HCT116 (cell line): ENCODE measurements at regions not wholly inside any gene's neighbourhood (a gene's known extent, or its start where the extent isn't known, plus 50 kb on each side); places are given as distances from the start of the nearest gene placed in this dataset.

ENCODE experiments used
- ATAC-seq: fragments of 200-7000 bp; cut with Tn5 transposase; 2 replicates; pipeline ENCODE4 v1.9.1; 2020; ENCODE audit warnings: mild to moderate bottlenecking, moderate library complexity
- BruUV-seq: library from RNA; stranded (reverse); fragments of 400-500 nt; replicated peaks from 2 replicates; lab custom pipeline; 2021; lab: Mats Ljungman, UMichigan
- CTCF ChIA-PET: fragments of 300-600 bp; sonication (Branson Sonifier 250); formaldehyde crosslinking; loops from one replicate; lab custom pipeline; 2021; ENCODE audit warnings: antibody characterized with exemption; lab: Charles Lee
- POLR2A ChIA-PET: fragments of 300-600, 350-600 bp; sonication (Branson Sonifier 250); formaldehyde crosslinking; loops from one replicate; lab custom pipeline; 2021; ENCODE audit warnings: antibody characterized with exemption; lab: Charles Lee
- RAD21 ChIA-PET, 2 experiments: fragments of 300-600 bp; sonication (Branson Sonifier 250); formaldehyde crosslinking; loops; one replicate each; lab custom pipeline; 2023; ENCODE audit warnings: low total read pairs in 2 of 2; ENCODE audit not compliant: uncharacterized antibody in 2 of 2, unreplicated experiment in 2 of 2, low non-redundant PET in 1 of 2; lab: Charles Lee
- DNase-seq: peaks from one replicate; pipeline ENCODE4 v3.0.0-alpha.2; 2010; ENCODE audit warnings: low read depth, low spot score
- H2AFZ ChIP-seq: fragments of 200-600 bp; shearing (Covaris generic), sonication (generic); 2 replicates; pipeline ENCODE4 v1.6.1; 2017; ENCODE audit warnings: low read depth, mixed run types, mixed read lengths, antibody characterized with exemption, low read length; ENCODE audit not compliant: poor library complexity, severe bottlenecking
- H3K27ac ChIP-seq: 2 replicates; pipeline ENCODE4 v1.5.1; 2012; ENCODE audit warnings: low read depth, low read length
- H3K27me3 ChIP-seq: fragments of 200-600 bp; sonication (generic); 2 replicates; pipeline ENCODE4 v1.6.1; 2016; ENCODE audit warnings: mixed run types, low read length, mixed read lengths; ENCODE audit not compliant: insufficient read depth
- H3K36me3 ChIP-seq, 2 experiments: fragments of 200-500 bp in 1 of 2; fragments of 200-600 bp in 1 of 2; sonication (Bioruptor generic) in 1 of 2; sonication (generic) in 1 of 2; 2 replicates each; pipeline versions ENCODE4 v1.5.1 to v1.6.1; 2014 to 2016; ENCODE audit warnings: low read length in 2 of 2, inconsistent platforms in 1 of 2, mixed read lengths in 1 of 2, mixed run types in 1 of 2; ENCODE audit not compliant: insufficient read depth in 2 of 2, control insufficient read depth in 1 of 2
- H3K4me1 ChIP-seq, 2 experiments: fragments of 200-600 bp in 1 of 2; sonication (generic) in 1 of 2; 2 replicates each; pipeline versions ENCODE4 v1.5.1 to v1.6.1; 2012 to 2017; ENCODE audit warnings: low read length in 2 of 2, inconsistent platforms in 1 of 2, mild to moderate bottlenecking in 1 of 2, mixed read lengths in 1 of 2, mixed run types in 1 of 2, moderate library complexity in 1 of 2; ENCODE audit not compliant: insufficient read depth in 2 of 2, control insufficient read depth in 1 of 2
- H3K4me2 ChIP-seq: fragments of 200-600 bp; sonication (generic); 2 replicates; pipeline ENCODE4 v1.6.1; 2017; ENCODE audit warnings: mixed run types, low read length, mixed read lengths
- H3K4me3 ChIP-seq, 2 experiments: fragments of 200-600 bp in 1 of 2; sonication (generic) in 1 of 2; replicated peaks in 1 of 2; 2 replicates each; pipeline ENCODE4 v1.5.1; 2011 to 2016; ENCODE audit warnings: low read length in 2 of 2, control low read depth in 1 of 2, low read depth in 1 of 2, mild to moderate bottlenecking in 1 of 2, mixed read lengths in 1 of 2, mixed run types in 1 of 2
- H3K79me2 ChIP-seq: fragments of 200-600 bp; sonication (generic); 2 replicates; pipeline ENCODE4 v1.6.1; 2017; ENCODE audit warnings: mild to moderate bottlenecking, mixed run types, low read length, moderate library complexity, mixed read lengths; ENCODE audit not compliant: insufficient read depth
- H3K9ac ChIP-seq: fragments of 200-600 bp; sonication (generic); 2 replicates; pipeline ENCODE4 v1.6.1; 2016; ENCODE audit warnings: low read length, mixed read lengths
- H3K9me2 ChIP-seq: fragments of 200-600 bp; sonication (generic), shearing (Covaris generic); 2 replicates; pipeline ENCODE4 v1.6.1; 2017; ENCODE audit warnings: mixed run types, mild to moderate bottlenecking, moderate library complexity; ENCODE audit not compliant: insufficient read depth
- H3K9me3 ChIP-seq, 2 experiments: fragments of 200-500 bp in 1 of 2; fragments of 200-600 bp in 1 of 2; sonication (Bioruptor generic) in 1 of 2; sonication (generic) in 1 of 2; 2 replicates each; pipeline ENCODE4 v1.6.1; 2014 to 2017; ENCODE audit warnings: low read length in 2 of 2, mixed read lengths in 2 of 2, inconsistent platforms in 1 of 2, low read depth in 1 of 2, mild to moderate bottlenecking in 1 of 2, mixed run types in 1 of 2, moderate library complexity in 1 of 2; ENCODE audit not compliant: control insufficient read depth in 1 of 2, insufficient read depth in 1 of 2
- H4K20me1 ChIP-seq: fragments of 200-600 bp; sonication (generic), shearing (Covaris generic); 2 replicates; pipeline ENCODE4 v1.6.1; 2017; ENCODE audit warnings: mixed run types, mild to moderate bottlenecking, moderate library complexity; ENCODE audit not compliant: insufficient read depth
- CBX3 ChIP-seq: IDR thresholded peaks from 2 replicates; pipeline ENCODE4 v1.6.1; 2012; ENCODE audit warnings: low read depth
- FOSL1 ChIP-seq: IDR thresholded peaks from 2 replicates; pipeline ENCODE4 v1.6.1; 2012; ENCODE audit warnings: low read depth
- POLR2A ChIP-seq: IDR thresholded peaks from 2 replicates; pipeline ENCODE4 v1.7.0; 2011; ENCODE audit warnings: borderline replicate concordance; ENCODE audit not compliant: insufficient read depth, insufficient read length; ENCODE audit errors: extremely low read depth
- POLR2AphosphoS5 ChIP-seq: IDR thresholded peaks from 2 replicates; pipeline ENCODE4 v1.6.1; 2011; ENCODE audit warnings: mild to moderate bottlenecking, low read depth, low read length, moderate library complexity
- YY1 ChIP-seq: IDR thresholded peaks from 2 replicates; pipeline ENCODE4 v1.6.1; 2011; ENCODE audit warnings: low read length, low read depth, moderate library complexity, mild to moderate bottlenecking; ENCODE audit not compliant: insufficient replicate concordance; ENCODE audit errors: extremely low read depth
- intact Hi-C: fragments of 100-400 bp; cut with micrococcal nuclease; formaldehyde crosslinking; loops from 2 replicates; pipeline ENCODE4 v1.10.0; 2022
- TF ChIP-seq, protein P1 (sequence below): IDR thresholded peaks from 2 replicates; pipeline ENCODE4 v1.6.1; 2012
- TF ChIP-seq, protein P2 (sequence below), 3 experiments: fragments of 200-600 bp in 1 of 3; sonication (generic) in 1 of 3; IDR thresholded peaks in 2 of 3; conservative IDR thresholded peaks in 1 of 3; 2 replicates each; pipeline ENCODE4 v1.5.1; 2012 to 2017; ENCODE audit warnings: low read depth in 2 of 3, low read length in 2 of 3, antibody characterized with exemption in 1 of 3, borderline replicate concordance in 1 of 3, control low read depth in 1 of 3, mild to moderate bottlenecking in 1 of 3, mixed read lengths in 1 of 3, mixed run types in 1 of 3, moderate library complexity in 1 of 3; ENCODE audit not compliant: insufficient read depth in 1 of 3

DNA sequence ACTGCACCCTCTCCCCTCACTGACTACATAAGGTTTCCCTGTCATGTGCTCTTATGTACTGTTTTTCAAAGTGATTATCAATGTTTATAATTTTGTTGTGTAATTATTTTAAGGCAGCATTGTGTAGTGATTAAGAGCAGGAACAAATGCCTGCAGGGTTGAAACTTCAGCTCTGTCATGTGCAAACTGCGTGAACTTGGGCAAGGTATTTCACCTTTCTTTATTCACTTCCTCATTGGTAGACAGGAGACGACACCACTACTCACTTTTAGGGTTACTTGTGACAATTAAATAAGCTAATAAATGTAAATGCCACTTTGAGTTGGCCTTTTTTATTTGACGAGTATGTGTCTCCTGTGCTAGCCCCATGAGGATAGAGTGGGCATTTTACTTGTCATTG, 86.5 kb upstream of the E2F8 start:
- POLR2A ChIA-PET = no interaction called here
- Histone ChIP-seq H4K20me1 (no peaks in the 10 kb centered on the region), H3K9me3 (no peaks in the 10 kb centered on the region), H3K9me2 (no peaks in the 10 kb centered on the region), H2AFZ (no peak overlapping the region), H3K9ac (no peak overlapping the region), H3K4me3 (no peak overlapping the region), H3K4me2 (no peak overlapping the region), H3K79me2 (no peaks in the 10 kb centered on the region), H3K27ac (no peak overlapping the region), H3K4me1 (no peaks in the 10 kb centered on the region), H3K27me3 (peaks cover 77% of the 10 kb centered on the region), H3K36me3 (no peaks in the 10 kb centered on the region)
- DNase-seq (no peak), ATAC-seq (no peak)
- RAD21 ChIA-PET = no interaction called here
- CTCF ChIA-PET = no interaction called here
- intact Hi-C loops = loop anchor here (5.0 kb wide), 1 partner anchor 225 kb away; no protein-coding TSS in a partner anchor
- no TSS peak for BruUV-seq
- TF ChIP-seq FOSL1 (no peak), YY1 (no peak), CBX3 (no peak), POLR2AphosphoS5 (no peak)
- TF ChIP-seq, protein P1, sequence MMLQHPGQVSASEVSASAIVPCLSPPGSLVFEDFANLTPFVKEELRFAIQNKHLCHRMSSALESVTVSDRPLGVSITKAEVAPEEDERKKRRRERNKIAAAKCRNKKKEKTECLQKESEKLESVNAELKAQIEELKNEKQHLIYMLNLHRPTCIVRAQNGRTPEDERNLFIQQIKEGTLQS = no peak

DNA sequence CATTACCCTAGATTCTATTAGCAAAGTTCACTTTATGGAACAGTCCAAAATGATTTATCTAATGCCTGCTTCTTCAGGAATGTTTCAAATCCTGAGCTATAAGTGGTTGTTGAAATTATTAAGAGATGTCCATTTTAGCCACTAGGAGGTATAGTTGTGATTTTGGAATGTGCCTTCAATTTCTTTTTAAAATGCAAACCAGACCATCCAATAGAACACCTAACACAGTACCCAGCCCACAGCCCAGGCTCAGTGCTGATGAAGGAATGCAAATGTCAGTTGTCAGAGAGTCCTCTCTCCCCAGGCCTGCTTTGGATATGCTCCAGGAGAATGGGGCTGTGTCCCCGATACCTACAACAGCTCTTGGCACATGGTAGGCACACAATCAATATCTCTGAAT, 85.8 kb upstream of the E2F8 start:
- H3K36me3 ChIP-seq = no peaks in the 10 kb centered on the region
- peaks cover 79% of the 10 kb centered on the region for H3K27me3 ChIP-seq
- DNase-seq = no peak
- BruUV-seq = no TSS peak
- H3K79me2 ChIP-seq = no peaks in the 10 kb centered on the region
- H2AFZ ChIP-seq = no peak overlapping the region
- ChIA-PET RAD21 (no interaction called here), POLR2A (no interaction called here), CTCF (no interaction called here)
- H4K20me1 ChIP-seq = no peaks in the 10 kb centered on the region
- peak; percentile 49 for ATAC-seq
- H3K27ac ChIP-seq = no peak overlapping the region
- H3K9me3 ChIP-seq = no peaks in the 10 kb centered on the region
- H3K9ac ChIP-seq = no peak overlapping the region
- intact Hi-C loops = loop anchor here (5.0 kb wide), 1 partner anchor 226 kb away; no protein-coding TSS in a partner anchor
- H3K4me1 ChIP-seq = no peaks in the 10 kb centered on the region
- TF ChIP-seq, protein P2, sequence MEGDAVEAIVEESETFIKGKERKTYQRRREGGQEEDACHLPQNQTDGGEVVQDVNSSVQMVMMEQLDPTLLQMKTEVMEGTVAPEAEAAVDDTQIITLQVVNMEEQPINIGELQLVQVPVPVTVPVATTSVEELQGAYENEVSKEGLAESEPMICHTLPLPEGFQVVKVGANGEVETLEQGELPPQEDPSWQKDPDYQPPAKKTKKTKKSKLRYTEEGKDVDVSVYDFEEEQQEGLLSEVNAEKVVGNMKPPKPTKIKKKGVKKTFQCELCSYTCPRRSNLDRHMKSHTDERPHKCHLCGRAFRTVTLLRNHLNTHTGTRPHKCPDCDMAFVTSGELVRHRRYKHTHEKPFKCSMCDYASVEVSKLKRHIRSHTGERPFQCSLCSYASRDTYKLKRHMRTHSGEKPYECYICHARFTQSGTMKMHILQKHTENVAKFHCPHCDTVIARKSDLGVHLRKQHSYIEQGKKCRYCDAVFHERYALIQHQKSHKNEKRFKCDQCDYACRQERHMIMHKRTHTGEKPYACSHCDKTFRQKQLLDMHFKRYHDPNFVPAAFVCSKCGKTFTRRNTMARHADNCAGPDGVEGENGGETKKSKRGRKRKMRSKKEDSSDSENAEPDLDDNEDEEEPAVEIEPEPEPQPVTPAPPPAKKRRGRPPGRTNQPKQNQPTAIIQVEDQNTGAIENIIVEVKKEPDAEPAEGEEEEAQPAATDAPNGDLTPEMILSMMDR (IDR thresholded peaks at IDR 0.05 in 2 of 3, conservative IDR thresholded peaks at IDR 0.05 in 1 of 3; ENCODE audit: borderline replicate concordance in 1 of 3, insufficient read depth in 1 of 3, low read depth in 2 of 3, low read length in 2 of 3) = peak in 2 of 3 experiments; percentile 17 to 35; a peak in 2 of 6 replicates
- TF ChIP-seq POLR2A = no peak
- H3K4me2 ChIP-seq = no peak overlapping the region
- H3K4me3 ChIP-seq = no peak overlapping the region
- no peaks in the 10 kb centered on the region for H3K9me2 ChIP-seq
